Activated naive CD4-positive, alpha-beta T cell treated with anti-CD3 and anti-CD28 coated beads, Interleukin-2, amount 50 U/mL, for 72 hours (primary cell): ENCODE measurements at regions not wholly inside any gene's neighbourhood (a gene's known extent, or its start where the extent isn't known, plus 50 kb on each side); places are given as distances from the start of the nearest gene placed in this dataset.
A peak's percentile ranks its signal among the peaks of the same experiment; 100 is the strongest.
"Not testable (repeated sequence)": the region's sequence is repeated elsewhere in the genome, so short reads cannot be mapped to it uniquely, and the experiment has no call there.

Source experiments
- ATAC-seq, 2 donors: fragments of 150-1000 bp; cut with Tn5 transposase; 2 replicates each; pipeline ENCODE4 v1.10.0; 2021; ENCODE audit warnings: mild to moderate bottlenecking in 2 of 2, moderate library complexity in 2 of 2
- DNase-seq, 2 donors: peaks; one replicate each; pipeline ENCODE4 v3.0.0; 2021 to 2022; ENCODE audit warnings: low spot score in 2 of 2
- H3K27ac Mint-ChIP-seq, 2 donors: one replicate each; pipeline ENCODE4 v1.8.0; 2022; ENCODE audit warnings: mild to moderate bottlenecking in 2 of 2, mixed read lengths in 2 of 2
- H3K36me3 Mint-ChIP-seq, 2 donors: one replicate each; pipeline ENCODE4 v1.8.0; 2022; ENCODE audit warnings: mixed read lengths in 2 of 2
- H3K9me3 Mint-ChIP-seq, 2 donors: one replicate each; pipeline ENCODE4 v1.8.0; 2022; ENCODE audit warnings: mixed read lengths in 2 of 2

GRCh38 chr4:163707873-163708272 lies 213.4 kb downstream of the TMA16 start:
- ATAC-seq (no peak), DNase-seq (no peak)
- Mint-ChIP-seq H3K27ac (no peak overlapping the region), H3K9me3 (no peaks in the 10 kb centered on the region), H3K36me3 (no peaks in the 10 kb centered on the region)

DNA sequence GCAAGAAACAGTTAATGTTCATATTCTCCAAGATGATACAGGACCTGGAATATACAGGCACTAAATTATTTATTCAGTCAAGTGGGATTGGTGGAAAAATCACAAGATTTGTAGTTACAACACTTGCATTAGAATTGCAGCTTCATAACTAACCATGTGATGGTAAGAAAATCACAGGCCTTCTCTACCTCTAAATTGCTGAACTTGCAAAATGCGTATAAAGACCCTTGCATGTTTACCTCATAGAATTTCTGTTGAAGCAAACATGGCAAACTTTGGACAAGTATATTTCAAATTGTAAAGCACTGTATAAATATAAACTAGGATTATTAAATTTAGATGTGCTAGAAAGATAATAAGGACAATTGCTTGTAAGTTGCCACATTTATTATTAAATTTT lies 215.1 kb downstream of the TMA16 start:
- no peak for ATAC-seq
- Mint-ChIP-seq H3K9me3 (no peaks in the 10 kb centered on the region), H3K36me3 (no peaks in the 10 kb centered on the region), H3K27ac (no peak overlapping the region)
- no peak for DNase-seq

GRCh38 chr4:163710158-163710557 lies 215.7 kb downstream of the TMA16 start:
- H3K9me3 Mint-ChIP-seq: no peaks in the 10 kb centered on the region
- DNase-seq: no peak
- H3K27ac Mint-ChIP-seq: no peak overlapping the region

GRCh38 chr4:163724495-163724894 lies 230.0 kb downstream of the TMA16 start:
- not testable (repeated sequence) for H3K9me3 Mint-ChIP-seq, DNase-seq, H3K27ac Mint-ChIP-seq, H3K36me3 Mint-ChIP-seq, ATAC-seq

More at GRCh38 chr4:163710158-163710557, 215.7 kb downstream of the TMA16 start:
- no peaks in the 10 kb centered on the region for H3K36me3 Mint-ChIP-seq
- ATAC-seq: no peak

- H3K9me3 Mint-ChIP-seq: no peaks in the 10 kb centered on the region
- DNase-seq (no peak), ATAC-seq (no peak)
- H3K36me3 Mint-ChIP-seq: peaks cover 0 to 9% of the 10 kb centered on the region in 2 donors
- H3K27ac Mint-ChIP-seq: no peak overlapping the region
These were observed 232.2 kb downstream of the TMA16 start for GRCh38 chr4:163726641-163727040.

DNA sequence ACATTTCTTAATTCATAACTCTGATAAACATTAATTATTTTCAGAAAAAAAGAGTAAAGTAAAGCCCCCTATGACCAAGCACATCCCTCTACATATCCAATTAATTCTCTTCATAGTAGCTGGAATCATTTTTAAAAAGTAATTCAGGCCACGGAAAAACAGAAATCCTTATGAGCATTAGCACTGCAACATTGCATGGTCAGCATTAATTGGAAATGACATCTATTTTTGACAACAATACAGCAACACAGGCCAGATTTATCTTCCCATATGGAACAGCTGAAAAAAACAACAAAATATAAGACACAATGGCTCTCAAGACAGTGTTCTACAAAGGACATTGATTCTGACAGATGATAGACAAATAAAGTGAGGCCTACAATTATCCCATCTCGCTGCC lies 236.6 kb downstream of the TMA16 start:
- DNase-seq (no peak), ATAC-seq (no peak)
- Mint-ChIP-seq H3K36me3 (no peaks in the 10 kb centered on the region), H3K27ac (no peak overlapping the region), H3K9me3 (no peaks in the 10 kb centered on the region)

DNA sequence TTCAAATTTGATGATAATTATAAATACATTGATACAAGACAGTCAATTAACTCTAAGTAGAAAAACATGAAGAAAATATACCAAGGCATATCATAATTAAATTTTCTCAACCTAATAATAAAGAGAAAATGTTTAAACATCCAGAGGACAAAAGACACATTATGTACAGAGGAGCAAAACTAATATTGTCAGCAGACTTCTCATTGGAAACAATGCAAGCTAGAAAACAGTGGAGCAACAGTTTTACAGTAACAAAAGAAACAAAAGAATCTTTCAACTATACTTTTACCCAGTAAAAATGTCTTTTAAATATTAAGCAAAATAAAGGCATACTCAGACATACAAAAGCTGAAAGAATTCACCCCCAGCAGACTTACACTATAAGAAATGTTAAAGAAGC lies 238.0 kb downstream of the TMA16 start:
- H3K9me3 Mint-ChIP-seq: no peaks in the 10 kb centered on the region
- ATAC-seq (no peak), DNase-seq (no peak)
- H3K36me3 Mint-ChIP-seq: no peaks in the 10 kb centered on the region
- no peak overlapping the region for H3K27ac Mint-ChIP-seq

DNA sequence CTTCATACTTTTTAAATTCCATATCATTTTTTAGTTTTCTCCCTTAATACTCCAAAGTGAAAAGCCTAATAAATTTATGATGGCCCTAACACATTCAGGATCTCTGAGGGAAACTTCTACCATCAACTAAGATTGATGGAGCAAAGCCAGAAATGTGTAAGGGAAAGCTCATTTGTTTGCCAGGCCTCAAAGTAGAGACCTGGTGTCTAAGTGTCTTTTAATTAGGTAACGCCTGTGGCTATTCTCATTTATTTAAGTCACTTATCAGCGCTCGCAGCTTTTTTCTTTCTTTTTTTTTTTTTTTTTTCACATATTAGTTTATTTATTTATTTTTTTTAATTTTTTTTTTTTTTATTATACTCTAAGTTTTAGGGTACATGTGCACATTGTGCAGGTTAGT lies 242.4 kb downstream of the TMA16 start:
- Mint-ChIP-seq H3K27ac (no peak overlapping the region), H3K9me3 (no peaks in the 10 kb centered on the region), H3K36me3 (no peaks in the 10 kb centered on the region)
- DNase-seq: no peak
- ATAC-seq: no peak

DNA sequence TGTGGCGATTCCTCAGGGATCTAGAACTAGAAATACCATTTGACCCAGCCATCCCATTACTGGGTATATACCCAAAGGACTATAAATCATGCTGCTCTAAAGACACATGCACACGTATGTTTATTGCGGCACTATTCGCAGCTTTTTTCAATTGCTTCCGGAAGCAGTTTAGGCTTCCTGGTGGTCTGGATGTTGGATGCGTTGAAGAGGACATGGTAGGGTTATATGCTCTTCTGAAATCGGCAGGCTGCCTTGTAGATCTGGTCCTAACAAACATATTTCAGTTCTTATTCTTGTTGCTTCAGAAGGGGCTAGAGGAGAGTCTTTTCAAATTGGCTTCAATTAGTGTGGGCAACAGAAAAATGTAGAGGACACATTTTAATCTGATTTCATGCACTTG lies 243.4 kb downstream of the TMA16 start:
- ATAC-seq, H3K36me3 Mint-ChIP-seq, H3K27ac Mint-ChIP-seq: not testable (repeated sequence)

GRCh38 chr4:163738521-163738920 lies 244.0 kb downstream of the TMA16 start:
- ATAC-seq (no peak), DNase-seq (no peak)
- Mint-ChIP-seq H3K9me3 (no peaks in the 10 kb centered on the region), H3K27ac (no peak overlapping the region), H3K36me3 (no peaks in the 10 kb centered on the region)

More for the DNA sequence above, 243.4 kb downstream of the TMA16 start:
- H3K9me3 Mint-ChIP-seq, DNase-seq: not testable (repeated sequence)

- ATAC-seq (no peak), DNase-seq (no peak)
- no peaks in the 10 kb centered on the region for H3K36me3 Mint-ChIP-seq
- no peaks in the 10 kb centered on the region for H3K9me3 Mint-ChIP-seq
- H3K27ac Mint-ChIP-seq: no peak overlapping the region
These were observed 250.4 kb downstream of the TMA16 start for GRCh38 chr4:163744861-163745260.

GRCh38 chr4:163747293-163747692 lies 252.8 kb downstream of the TMA16 start:
- no peaks in the 10 kb centered on the region for H3K9me3 Mint-ChIP-seq
- no peak for ATAC-seq

GRCh38 chr4:163747886-163748285 lies 253.4 kb downstream of the TMA16 start:
- Mint-ChIP-seq H3K9me3 (no peaks in the 10 kb centered on the region), H3K36me3 (no peaks in the 10 kb centered on the region), H3K27ac (no peak overlapping the region)
- ATAC-seq: no peak
- DNase-seq: no peak

More at GRCh38 chr4:163747293-163747692, 252.8 kb downstream of the TMA16 start:
- H3K27ac Mint-ChIP-seq: no peak overlapping the region
- H3K36me3 Mint-ChIP-seq: no peaks in the 10 kb centered on the region
- DNase-seq: no peak

- Mint-ChIP-seq H3K36me3 (no peaks in the 10 kb centered on the region), H3K27ac (no peak overlapping the region), H3K9me3 (no peaks in the 10 kb centered on the region)
- no peak for DNase-seq
- ATAC-seq: no peak
These were observed 254.0 kb downstream of the TMA16 start for GRCh38 chr4:163748449-163748848.

- H3K9me3 Mint-ChIP-seq: no peaks in the 10 kb centered on the region
- H3K36me3 Mint-ChIP-seq: no peaks in the 10 kb centered on the region
- ATAC-seq: peak in 1 of 2 donors; percentile 48
- DNase-seq: no peak
- no peak overlapping the region for H3K27ac Mint-ChIP-seq
These were observed 260.5 kb downstream of the TMA16 start for GRCh38 chr4:163755013-163755412.

GRCh38 chr4:163757219-163757618 lies 262.7 kb downstream of the TMA16 start:
- DNase-seq (no peak), ATAC-seq (no peak)
- Mint-ChIP-seq H3K36me3 (no peaks in the 10 kb centered on the region), H3K27ac (no peak overlapping the region), H3K9me3 (no peaks in the 10 kb centered on the region)

DNA sequence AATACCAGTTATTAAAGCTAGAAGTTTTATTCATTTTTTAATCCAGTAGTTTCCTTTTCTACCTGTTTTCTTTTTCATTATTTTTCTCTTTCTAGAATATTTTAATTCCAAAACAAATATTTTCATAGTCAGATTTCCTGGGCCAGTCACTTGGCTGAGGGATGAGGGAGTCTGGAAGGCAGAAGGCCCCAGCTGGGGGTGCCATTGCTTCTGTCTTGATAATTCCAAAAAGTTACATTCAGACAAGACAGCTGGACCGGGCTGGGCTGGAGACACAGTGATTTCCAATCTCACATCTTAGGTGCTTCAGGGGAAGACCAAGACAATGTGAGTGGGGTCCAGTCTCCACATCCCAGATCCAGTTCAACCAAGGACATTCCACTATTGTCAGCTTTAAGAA lies 263.5 kb downstream of the TMA16 start:
- DNase-seq (no peak), ATAC-seq (no peak)
- H3K9me3 Mint-ChIP-seq: no peaks in the 10 kb centered on the region
- H3K27ac Mint-ChIP-seq: no peak overlapping the region
- H3K36me3 Mint-ChIP-seq: no peaks in the 10 kb centered on the region

- Mint-ChIP-seq H3K9me3 (no peaks in the 10 kb centered on the region), H3K27ac (no peak overlapping the region), H3K36me3 (no peaks in the 10 kb centered on the region)
- no peak for ATAC-seq
- no peak for DNase-seq
These were observed 268.3 kb downstream of the TMA16 start for GRCh38 chr4:163762741-163763140.

DNA sequence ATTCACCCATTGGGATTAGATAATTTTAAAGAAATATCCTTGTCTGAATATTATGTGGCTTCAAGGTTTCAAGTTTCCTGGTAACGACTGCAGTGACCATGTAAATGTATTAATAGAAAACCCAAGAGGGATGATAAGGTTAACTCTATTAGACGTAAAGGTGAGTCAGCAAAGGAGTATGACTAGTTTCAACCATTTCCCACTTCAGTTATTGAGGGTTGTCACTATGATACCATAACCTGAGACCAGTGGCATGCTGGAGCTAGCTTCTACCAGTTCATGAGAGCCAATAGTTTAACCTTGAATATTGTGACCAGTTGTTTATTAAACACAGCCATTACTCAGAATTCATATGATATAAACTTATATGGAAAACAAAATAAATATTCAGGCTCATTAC lies 270.1 kb downstream of the TMA16 start:
- Mint-ChIP-seq H3K27ac (no peak overlapping the region), H3K36me3 (no peaks in the 10 kb centered on the region), H3K9me3 (no peaks in the 10 kb centered on the region)
- ATAC-seq (no peak), DNase-seq (no peak)
